Retinal pigment epithelial cell (primary cell): ENCODE measurements at regions not wholly inside any gene's neighbourhood (a gene's known extent, or its start where the extent isn't known, plus 50 kb on each side); places are given as distances from the start of the nearest gene placed in this dataset.

Experiments
- DNase-seq: peaks from one replicate; pipeline ENCODE4 v3.0.0-alpha.2; 2010; ENCODE audit warnings: low read depth
- H3K4me3 ChIP-seq: 2 replicates; pipeline ENCODE4 v1.5.1; 2011; ENCODE audit warnings: mild to moderate bottlenecking, low read length, control low read depth, moderate library complexity
- CTCF ChIP-seq: conservative IDR thresholded peaks from 2 replicates; pipeline ENCODE4 v1.5.1; 2011; ENCODE audit warnings: low read depth, low read length, control low read depth, inconsistent platforms

GRCh38 chr18:78731398-78732032, 248.1 kb upstream of the SALL3 start:
- H3K4me3 ChIP-seq, result no peak overlapping the region
- no peak for TF ChIP-seq CTCF
- DNase-seq, result no peak

DNA sequence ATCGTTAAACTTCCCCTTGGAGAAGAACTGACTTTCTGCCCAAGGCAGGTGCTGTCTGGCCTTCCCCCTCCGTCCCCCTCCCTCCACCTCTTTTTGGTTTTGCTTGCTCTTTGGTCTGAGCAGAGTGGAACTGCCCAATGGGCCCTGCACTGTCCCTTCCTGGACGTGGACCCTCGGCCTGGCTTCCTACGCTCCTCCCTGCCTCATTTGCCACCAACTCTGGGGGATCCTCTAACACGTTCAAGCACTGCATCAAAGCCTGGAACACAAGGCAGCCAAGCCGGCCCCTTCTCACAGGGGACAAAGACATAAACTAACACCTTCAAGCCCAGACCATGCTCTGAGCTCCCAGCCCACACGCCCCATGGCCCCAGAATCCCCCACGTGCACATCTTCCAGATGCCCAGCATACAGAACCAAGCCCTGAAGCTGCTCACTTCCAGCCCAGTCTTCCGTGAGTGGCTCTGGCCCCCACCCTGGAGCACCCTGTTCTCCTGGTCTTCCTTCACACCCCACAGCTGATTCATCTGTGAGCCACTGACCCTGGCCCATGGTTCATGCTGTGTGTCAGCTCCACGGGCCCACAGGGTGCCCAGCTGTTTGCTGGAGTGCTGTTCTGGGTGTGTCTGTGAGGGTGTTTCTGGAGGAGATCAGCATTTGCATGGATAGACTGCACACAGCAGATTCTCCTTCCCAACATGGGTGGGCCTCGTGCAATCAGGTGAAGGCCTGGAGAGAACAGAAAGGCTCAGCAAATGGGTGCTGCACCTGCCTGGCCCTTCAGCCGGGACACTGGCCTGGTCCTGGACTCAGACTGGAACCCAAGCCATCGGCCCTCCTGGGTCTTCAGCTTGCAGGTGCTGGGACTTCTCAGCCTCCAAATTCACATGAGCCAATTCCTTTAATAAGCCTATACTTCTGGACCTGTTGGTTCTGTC, 247.1 kb upstream of the SALL3 start:
- no peak overlapping the region for H3K4me3 ChIP-seq
- TF ChIP-seq CTCF, result no peak
- no peak for DNase-seq

GRCh38 chr18:78733762-78734613, 245.6 kb upstream of the SALL3 start:
- no peak for TF ChIP-seq CTCF
- no peak overlapping the region for H3K4me3 ChIP-seq
- no peak for DNase-seq

DNA sequence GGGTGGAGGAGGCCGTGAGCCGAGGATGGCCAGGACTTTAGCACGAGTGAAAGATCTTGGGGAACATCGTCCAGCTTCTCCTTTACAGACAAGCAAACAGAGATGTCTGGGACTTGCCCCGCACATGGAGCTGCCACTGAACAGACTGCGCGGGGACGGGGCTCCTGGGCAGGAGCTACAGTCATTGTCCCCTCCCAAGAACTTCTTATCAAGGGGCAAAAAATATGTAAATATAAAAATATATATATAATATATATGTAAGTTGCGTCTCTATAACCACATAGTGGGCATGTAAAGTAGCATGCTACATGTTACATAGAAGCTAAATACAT, 245.0 kb upstream of the SALL3 start:
- TF ChIP-seq CTCF, result no peak
- no peak for DNase-seq
- no peak overlapping the region for H3K4me3 ChIP-seq

DNA sequence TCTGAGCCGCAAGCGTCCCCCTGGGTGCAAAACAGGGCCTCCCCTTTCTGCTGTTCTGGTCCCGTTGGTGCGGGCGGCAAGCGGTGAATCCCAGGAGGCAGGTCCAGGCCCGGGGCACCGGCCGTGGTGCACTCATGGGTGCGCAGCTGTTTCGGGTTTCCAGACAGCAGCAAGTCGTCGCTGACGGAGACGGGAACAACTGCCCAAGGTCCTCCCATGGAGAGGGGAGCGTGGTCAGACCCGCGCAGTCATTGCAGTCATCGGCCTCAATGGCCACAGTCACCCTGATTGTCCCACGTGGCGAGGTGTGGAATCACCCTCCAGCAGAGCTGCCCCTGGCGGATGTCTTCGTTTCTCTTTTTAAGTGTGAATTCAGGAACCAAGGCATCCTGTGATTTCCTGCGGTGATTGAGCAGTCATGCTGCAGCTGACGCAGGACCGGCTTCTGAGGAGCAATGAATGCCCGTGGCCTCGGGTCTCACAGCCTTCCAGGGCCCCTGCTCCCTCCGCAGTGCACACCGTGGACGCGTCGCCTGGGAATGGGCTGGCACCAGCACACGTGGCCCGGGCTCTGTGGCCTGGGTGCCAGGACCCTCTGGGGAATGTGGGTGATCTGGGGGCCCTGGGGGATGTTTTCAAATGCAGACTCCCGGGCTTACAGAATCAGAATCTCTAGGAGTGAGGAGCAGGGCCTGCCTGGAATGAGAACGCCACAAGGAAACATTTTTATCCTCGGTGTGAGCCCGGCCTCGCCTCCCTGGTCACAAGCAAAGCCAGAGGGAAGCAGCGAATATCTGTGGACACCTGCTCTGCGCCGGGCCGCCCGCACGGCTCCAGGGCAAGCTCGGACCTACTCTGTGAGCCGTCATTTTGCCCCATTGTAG, 244.2 kb upstream of the SALL3 start:
- H3K4me3 ChIP-seq, result no peak overlapping the region
- no peak for DNase-seq
- TF ChIP-seq CTCF, result no peak

DNA sequence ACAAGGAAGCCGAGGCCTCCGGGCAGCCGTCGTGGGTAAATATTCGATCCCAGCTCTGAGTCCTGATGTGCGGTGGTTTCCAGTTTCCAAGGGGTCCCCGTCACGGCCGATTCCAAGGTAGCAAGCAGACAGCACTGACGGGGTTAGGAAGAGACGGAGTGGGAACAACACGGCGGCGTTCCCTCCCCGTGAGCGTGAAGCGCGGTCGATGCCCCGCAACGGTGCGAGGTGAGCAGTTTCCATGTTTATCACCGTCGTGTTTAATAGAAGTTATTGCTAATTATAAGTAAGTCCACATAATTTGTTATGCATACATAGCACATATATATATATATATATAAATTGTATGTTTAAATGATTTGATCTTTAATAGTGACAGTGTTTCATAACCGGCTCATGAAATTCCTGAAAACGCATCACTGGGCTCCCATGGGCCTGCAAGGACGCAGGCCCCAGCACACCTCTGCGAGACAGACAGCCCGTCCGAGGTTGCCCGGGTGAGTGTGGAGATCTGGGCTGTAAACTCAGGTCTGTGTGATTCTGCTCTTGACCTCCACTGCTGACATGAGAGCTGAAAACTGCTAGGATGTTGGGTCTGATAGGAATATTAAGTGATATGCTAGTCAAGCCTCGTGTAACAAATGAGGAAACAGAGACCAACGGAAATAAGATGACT, 243.5 kb upstream of the SALL3 start:
- no peak for TF ChIP-seq CTCF
- H3K4me3 ChIP-seq, result no peak overlapping the region
- DNase-seq, result no peak
